T-cell (primary cell): ENCODE measurements at regions not wholly inside any gene's neighbourhood (a gene's known extent, or its start where the extent isn't known, plus 50 kb on each side); places are given as distances from the start of the nearest gene placed in this dataset.

Source experiments
- ATAC-seq, 4 experiments: fragments of 200-7000 bp in 3 of 4; fragments of 150-1000 bp in 1 of 4; cut with Tn5 transposase; replicated peaks in 1 of 4; 1 replicate in 3 of 4; 2 replicates in 1 of 4; pipeline ENCODE4 v1.10.0; 2021; ENCODE audit warnings: moderate library complexity in 3 of 4, mild to moderate bottlenecking in 2 of 4, moderate number of reproducible peaks in 1 of 4
- CTCF ChIA-PET, 2 donors: fragments of 300-600 bp; sonication (Branson Sonifier 250); formaldehyde crosslinking; loops; one replicate each; lab custom pipeline; 2022; ENCODE audit warnings: antibody characterized with exemption in 2 of 2; lab: Charles Lee
- POLR2A ChIA-PET, 2 donors: fragments of 300-600 bp; sonication (Branson Sonifier 250); formaldehyde crosslinking; loops; one replicate each; lab custom pipeline; 2022; ENCODE audit warnings: antibody characterized with exemption in 2 of 2; lab: Charles Lee
- DNase-seq, 35 experiments: peaks; one replicate each; pipeline versions ENCODE4 v3.0.0 to v3.0.0-alpha.2; 2013 to 2023
- H3K27ac ChIP-seq: one replicate; pipeline ENCODE4 v1.5.1; 2013; ENCODE audit warnings: low read length
- H3K27me3 ChIP-seq, 2 experiments: replicated peaks in 1 of 2; 1 replicate in 1 of 2; 2 replicates in 1 of 2; pipeline versions ENCODE4 v1.6.1 to v1.7.0; 2013; ENCODE audit warnings: low read length in 1 of 2, mixed read lengths in 1 of 2; ENCODE audit not compliant: control insufficient read depth in 2 of 2, insufficient read depth in 2 of 2; ENCODE audit errors: extremely low read depth in 1 of 2
- H3K36me3 ChIP-seq, 2 donors: 1 replicate in 1 of 2; 2 replicates in 1 of 2; pipeline versions ENCODE4 v1.6.1 to v1.7.0; 2013; ENCODE audit warnings: low read length in 1 of 2; ENCODE audit not compliant: control insufficient read depth in 2 of 2, insufficient read depth in 1 of 2; ENCODE audit errors: extremely low read depth in 1 of 2
- H3K4me1 ChIP-seq, 2 experiments: 1 replicate in 1 of 2; 2 replicates in 1 of 2; pipeline versions ENCODE4 v1.6.1 to v1.7.0; 2013; ENCODE audit warnings: low read length in 2 of 2, mixed read lengths in 1 of 2; ENCODE audit not compliant: insufficient read depth in 2 of 2, control insufficient read depth in 1 of 2; ENCODE audit errors: extremely low read depth in 1 of 2
- H3K4me3 ChIP-seq, 2 donors: 1 replicate in 1 of 2; 2 replicates in 1 of 2; pipeline versions ENCODE4 v1.5.1 to v1.7.0; 2013; ENCODE audit warnings: mild to moderate bottlenecking in 2 of 2, low read length in 1 of 2, moderate library complexity in 1 of 2; ENCODE audit not compliant: control insufficient read depth in 1 of 2; ENCODE audit errors: extremely low read depth in 1 of 2
- H3K9me3 ChIP-seq: 2 replicates; pipeline ENCODE4 v1.7.0; 2013
- H3K27ac Mint-ChIP-seq, 2 donors: one replicate each; pipeline ENCODE4 v1.8.0; 2020 to 2021; ENCODE audit warnings: mild to moderate bottlenecking in 2 of 2, mixed read lengths in 2 of 2
- H3K27me3 Mint-ChIP-seq, 2 donors: one replicate each; pipeline ENCODE4 v1.8.0; 2021 to 2022; ENCODE audit warnings: mixed read lengths in 2 of 2
- H3K36me3 Mint-ChIP-seq: one replicate; pipeline ENCODE4 v1.8.0; 2021; ENCODE audit warnings: mixed read lengths
- H3K4me1 Mint-ChIP-seq, 3 donors: one replicate each; pipeline ENCODE4 v1.8.0; 2020 to 2022; ENCODE audit warnings: mixed read lengths in 3 of 3, mild to moderate bottlenecking in 1 of 3
- H3K4me3 Mint-ChIP-seq, 3 donors: one replicate each; pipeline ENCODE4 v1.8.0; 2020 to 2022; ENCODE audit warnings: mild to moderate bottlenecking in 3 of 3, mixed read lengths in 3 of 3, moderate library complexity in 3 of 3
- H3K9me3 Mint-ChIP-seq, 3 donors: one replicate each; pipeline ENCODE4 v1.8.0; 2020 to 2022; ENCODE audit warnings: mixed read lengths in 3 of 3
- WGBS: methylation state at CpG from one replicate; pipeline ENCODE4 v1.1.5; 2013; ENCODE audit warnings: missing lambda C conversion rate; ENCODE audit not compliant: insufficient coverage; 5-methylcytosine and 5-hydroxymethylcytosine counted together

DNA sequence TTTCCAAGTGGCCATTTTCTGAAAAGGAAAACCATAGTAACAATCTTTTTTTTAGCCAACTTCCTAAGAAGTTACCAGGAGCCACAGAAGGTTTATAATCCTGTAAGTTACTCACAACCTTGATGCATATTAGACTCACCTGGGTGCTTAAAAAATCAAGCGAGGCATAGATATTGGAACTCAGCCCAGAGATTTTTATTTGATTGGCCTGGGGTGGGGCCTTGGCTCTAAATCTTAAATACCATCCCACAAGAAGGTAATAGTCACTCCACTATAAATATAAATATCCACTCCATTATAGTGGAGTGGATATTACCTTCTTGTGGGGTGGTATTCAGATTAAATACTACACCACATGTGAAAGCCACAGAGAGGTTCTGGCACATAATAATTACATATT, 429.6 kb downstream of the RFC3 start:
- CTCF ChIA-PET, result no interaction called here
- POLR2A ChIA-PET, result no interaction called here
- Mint-ChIP-seq H3K9me3 (peaks cover 0 to 13% (median 4%) of the 10 kb centered on the region in 3 donors), H3K4me1 (no peaks in the 10 kb centered on the region), H3K27me3 (no peaks in the 10 kb centered on the region), H3K27ac (no peak overlapping the region), H3K4me3 (no peak overlapping the region), H3K36me3 (no peaks in the 10 kb centered on the region)
- H3K27ac ChIP-seq, result no peak overlapping the region
- H3K4me1 ChIP-seq, result no peaks in the 10 kb centered on the region
- H3K4me3 ChIP-seq, result no peak overlapping the region
- DNase-seq (no peak), ATAC-seq (no peak)
- no peaks in the 10 kb centered on the region for H3K27me3 ChIP-seq
- no peaks in the 10 kb centered on the region for H3K36me3 ChIP-seq
- H3K9me3 ChIP-seq, result no peaks in the 10 kb centered on the region
- WGBS, result no CpG with 5 or more reads among the region's 1 CpG

GRCh38 chr13:34249546-34250039, 431.6 kb downstream of the RFC3 start:
- no peaks in the 10 kb centered on the region for H3K4me1 ChIP-seq
- no peak overlapping the region for H3K27ac Mint-ChIP-seq
- DNase-seq (no peak), ATAC-seq (no peak)
- H3K9me3 ChIP-seq, result no peaks in the 10 kb centered on the region
- no peaks in the 10 kb centered on the region for H3K27me3 Mint-ChIP-seq
- no CpG with 5 or more reads among the region's 3 CpGs for WGBS
- no peak overlapping the region for H3K4me3 Mint-ChIP-seq
- POLR2A ChIA-PET, result interaction anchor here in 1 of 2 donors (1.0 kb wide), 1 partner anchor 9 kb away, joined by 3 read pairs; no protein-coding TSS in a partner anchor
- H3K27ac ChIP-seq, result no peak overlapping the region
- H3K36me3 Mint-ChIP-seq, result no peaks in the 10 kb centered on the region
- peaks cover 5 to 17% (median 13%) of the 10 kb centered on the region in 3 donors for H3K9me3 Mint-ChIP-seq
- CTCF ChIA-PET, result no interaction called here
- H3K36me3 ChIP-seq, result no peaks in the 10 kb centered on the region
- H3K27me3 ChIP-seq, result no peaks in the 10 kb centered on the region
- H3K4me3 ChIP-seq, result no peak overlapping the region
- H3K4me1 Mint-ChIP-seq, result no peaks in the 10 kb centered on the region

- peaks cover 5 to 17% (median 15%) of the 10 kb centered on the region in 3 donors for H3K9me3 Mint-ChIP-seq
- no peak for DNase-seq
- ChIA-PET CTCF (no interaction called here), POLR2A (interaction anchor here in 1 of 2 donors (1.0 kb wide), 1 partner anchor 8 kb away, joined by 3 read pairs; no protein-coding TSS in a partner anchor)
- no peaks in the 10 kb centered on the region for H3K4me1 Mint-ChIP-seq
- Histone ChIP-seq H3K4me3 (no peak overlapping the region), H3K9me3 (no peaks in the 10 kb centered on the region), H3K36me3 (no peaks in the 10 kb centered on the region), H3K27me3 (no peaks in the 10 kb centered on the region), H3K27ac (no peak overlapping the region), H3K4me1 (no peaks in the 10 kb centered on the region)
- no peak overlapping the region for H3K27ac Mint-ChIP-seq
- H3K4me3 Mint-ChIP-seq, result no peak overlapping the region
- H3K36me3 Mint-ChIP-seq, result no peaks in the 10 kb centered on the region
- no peaks in the 10 kb centered on the region for H3K27me3 Mint-ChIP-seq
- no CpG with 5 or more reads among the region's 3 CpGs for WGBS
- ATAC-seq, result no peak
Observed at GRCh38 chr13:34250151-34250670, 432.3 kb downstream of the RFC3 start.

- POLR2A ChIA-PET, result no interaction called here
- no peaks in the 10 kb centered on the region for H3K36me3 ChIP-seq
- CTCF ChIA-PET, result no interaction called here
- H3K27me3 Mint-ChIP-seq, result peaks cover 0 to 3% of the 10 kb centered on the region in 2 donors
- H3K27ac ChIP-seq, result no peak overlapping the region
- no peaks in the 10 kb centered on the region for H3K36me3 Mint-ChIP-seq
- no peak for DNase-seq
- no peaks in the 10 kb centered on the region for H3K4me1 ChIP-seq
- H3K9me3 Mint-ChIP-seq, result peaks cover 7 to 21% (median 16%) of the 10 kb centered on the region in 3 donors
- no peaks in the 10 kb centered on the region for H3K4me1 Mint-ChIP-seq
- no peaks in the 10 kb centered on the region for H3K27me3 ChIP-seq
- no peak overlapping the region for H3K4me3 ChIP-seq
- no peak overlapping the region for H3K27ac Mint-ChIP-seq
- no peak for ATAC-seq
- H3K9me3 ChIP-seq, result no peaks in the 10 kb centered on the region
- no peak overlapping the region for H3K4me3 Mint-ChIP-seq
Observed at GRCh38 chr13:34254366-34254765, 436.4 kb downstream of the RFC3 start.

GRCh38 chr13:34255711-34256110, 437.8 kb downstream of the RFC3 start:
- Histone ChIP-seq H3K4me1 (no peaks in the 10 kb centered on the region), H3K27ac (no peak overlapping the region), H3K27me3 (no peaks in the 10 kb centered on the region), H3K4me3 (no peak overlapping the region), H3K9me3 (no peaks in the 10 kb centered on the region), H3K36me3 (no peaks in the 10 kb centered on the region)
- WGBS, result 81% methylated on average over 2 of the region's 3 CpGs
- ATAC-seq, result no peak
- Mint-ChIP-seq H3K36me3 (no peaks in the 10 kb centered on the region), H3K9me3 (peaks cover 7 to 21% (median 21%) of the 10 kb centered on the region in 3 donors), H3K27me3 (peaks cover 0 to 3% of the 10 kb centered on the region in 2 donors), H3K4me1 (no peaks in the 10 kb centered on the region), H3K4me3 (no peak overlapping the region), H3K27ac (no peak overlapping the region)
- ChIA-PET POLR2A (no interaction called here), CTCF (no interaction called here)
- DNase-seq, result no peak

- 10% methylated on average over 2 of the region's 2 CpGs for WGBS
- ATAC-seq (no peak), DNase-seq (no peak)
- H3K36me3 ChIP-seq, result no peaks in the 10 kb centered on the region
- no peak overlapping the region for H3K4me3 Mint-ChIP-seq
- CTCF ChIA-PET, result no interaction called here
- no peaks in the 10 kb centered on the region for H3K36me3 Mint-ChIP-seq
- H3K4me1 Mint-ChIP-seq, result no peaks in the 10 kb centered on the region
- POLR2A ChIA-PET, result no interaction called here
- peaks cover 7 to 23% (median 21%) of the 10 kb centered on the region in 3 donors for H3K9me3 Mint-ChIP-seq
- no peaks in the 10 kb centered on the region for H3K4me1 ChIP-seq
- no peak overlapping the region for H3K27ac ChIP-seq
- H3K27me3 Mint-ChIP-seq, result peaks cover 0 to 3% of the 10 kb centered on the region in 2 donors
- H3K4me3 ChIP-seq, result no peak overlapping the region
- H3K9me3 ChIP-seq, result no peaks in the 10 kb centered on the region
- no peaks in the 10 kb centered on the region for H3K27me3 ChIP-seq
- H3K27ac Mint-ChIP-seq, result no peak overlapping the region
Observed at GRCh38 chr13:34256236-34256635, 438.3 kb downstream of the RFC3 start.
